Right lobe of liver (tissue), 6 donors: ENCODE measurements at regions not wholly inside any gene's neighbourhood (a gene's known extent, or its start where the extent isn't known, plus 50 kb on each side); places are given as distances from the start of the nearest gene placed in this dataset.

Experiments
- ATAC-seq, 4 donors: fragments of 200-7000 bp; cut with Tn5 transposase; one replicate each; pipeline ENCODE4 v1.9.1; 2020; ENCODE audit warnings: mild to moderate bottlenecking in 4 of 4, moderate library complexity in 4 of 4
- DNase-seq, 3 donors: peaks; one replicate each; pipeline ENCODE4 v3.0.0-alpha.2; 2020
- H3K27ac ChIP-seq, 3 donors: fragments of 200-600 bp; one replicate each; pipeline ENCODE4 v1.8.0; 2022
- H3K27me3 ChIP-seq, 2 donors: fragments of 200-600 bp; one replicate each; pipeline ENCODE4 v1.8.0; 2022
- H3K36me3 ChIP-seq, 4 donors: fragments of 200-600 bp; sonication (generic) in 1 of 4; one replicate each; pipeline versions ENCODE4 v1.5.1 to v1.8.0; 2017 to 2022; ENCODE audit warnings: control low read depth in 1 of 4
- H3K4me1 ChIP-seq, 4 donors: fragments of 200-600 bp; sonication (generic) in 1 of 4; one replicate each; pipeline versions ENCODE4 v1.5.1 to v1.8.0; 2017 to 2022; ENCODE audit warnings: control low read depth in 1 of 4
- H3K4me3 ChIP-seq, 3 donors: fragments of 200-600 bp; one replicate each; pipeline ENCODE4 v1.8.0; 2022
- H3K9me3 ChIP-seq, 4 donors: fragments of 200-600 bp; sonication (generic) in 1 of 4; one replicate each; pipeline versions ENCODE4 v1.5.1 to v1.8.0; 2017 to 2022; ENCODE audit warnings: control low read depth in 1 of 4
- CTCF ChIP-seq, 4 donors: fragments of 200-600 bp in 3 of 4; fragments of 450-650 bp in 1 of 4; IDR thresholded peaks; one replicate each; pipeline versions ENCODE4 v1.5.1 to v1.8.0; 2016 to 2022; ENCODE audit warnings: antibody characterized with exemption in 4 of 4, mild to moderate bottlenecking in 2 of 4
- POLR2A ChIP-seq: fragments of 450-650 bp; IDR thresholded peaks from one replicate; pipeline ENCODE4 v1.6.1; 2017; ENCODE audit warnings: antibody characterized with exemption, mild to moderate bottlenecking
- WGBS: methylation state at CpG from one replicate; pipeline ENCODE4 v1.1.6; 2018; ENCODE audit warnings: low coverage, low lambda C conversion rate; ENCODE audit not compliant: insufficient coverage; ENCODE audit errors: missing lambda C conversion rate; 5-methylcytosine and 5-hydroxymethylcytosine counted together
- intact Hi-C, 2 donors: fragments of 100-400 bp; cut with DNase I; formaldehyde crosslinking; loops; one replicate each; pipeline versions ENCODE4 v1.11.2 to v1.14.1; 2022
- donor health status: DM: no; HTN: yes; CAD: no.
- donor health status: DM: no; HTN: no; CAD: no.
- donor health status: DM: no; HTN: no; CAD: no.
- donor health status: DM: no; HTN: yes; CAD: no.
- donor health status: DM: no; HTN: yes; CAD: no.

DNA sequence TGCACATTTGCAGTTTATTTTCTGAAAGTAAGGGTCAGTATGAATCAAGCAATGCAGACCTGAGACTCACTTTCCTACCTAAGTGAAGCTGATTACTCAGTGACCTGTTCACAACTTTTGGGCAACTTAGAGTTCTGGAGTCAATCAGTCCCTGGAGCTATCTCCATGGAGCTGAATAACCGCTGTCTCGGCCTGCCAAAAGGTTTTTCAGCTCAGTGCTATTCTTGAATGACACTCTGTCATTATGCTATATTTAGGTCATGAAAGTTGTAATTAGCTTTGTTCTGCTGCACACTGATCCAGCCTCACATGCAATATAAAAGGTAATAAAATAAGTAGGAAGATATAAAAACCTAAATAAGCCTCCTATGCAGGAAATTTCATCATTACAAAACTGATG, 356.0 kb downstream of the BMP2 start:
- ATAC-seq (no peak), DNase-seq (no peak)
- TF ChIP-seq CTCF (IDR thresholded peaks at IDR 0.05), result no peak
- TF ChIP-seq POLR2A, result no peak
- 100% methylated on average over 1 of the region's 2 CpGs for WGBS
- intact Hi-C loops, result no loop called here
- Histone ChIP-seq H3K27me3 (no peaks in the 10 kb centered on the region), H3K36me3 (no peaks in the 10 kb centered on the region), H3K4me3 (no peak overlapping the region), H3K4me1 (no peaks in the 10 kb centered on the region), H3K9me3 (no peaks in the 10 kb centered on the region), H3K27ac (no peak overlapping the region)

- Histone ChIP-seq H3K4me1 (no peaks in the 10 kb centered on the region), H3K27ac (no peak overlapping the region), H3K9me3 (no peaks in the 10 kb centered on the region), H3K27me3 (no peaks in the 10 kb centered on the region), H3K4me3 (no peak overlapping the region), H3K36me3 (no peaks in the 10 kb centered on the region)
- TF ChIP-seq POLR2A (no peak), CTCF (IDR thresholded peaks at IDR 0.05) (no peak)
- intact Hi-C loops, result no loop called here
- DNase-seq (no peak), ATAC-seq (no peak)
- 81% methylated on average over 3 of the region's 3 CpGs for WGBS
Measured at GRCh38 chr20:7124120-7124519, 356.6 kb downstream of the BMP2 start.

DNA sequence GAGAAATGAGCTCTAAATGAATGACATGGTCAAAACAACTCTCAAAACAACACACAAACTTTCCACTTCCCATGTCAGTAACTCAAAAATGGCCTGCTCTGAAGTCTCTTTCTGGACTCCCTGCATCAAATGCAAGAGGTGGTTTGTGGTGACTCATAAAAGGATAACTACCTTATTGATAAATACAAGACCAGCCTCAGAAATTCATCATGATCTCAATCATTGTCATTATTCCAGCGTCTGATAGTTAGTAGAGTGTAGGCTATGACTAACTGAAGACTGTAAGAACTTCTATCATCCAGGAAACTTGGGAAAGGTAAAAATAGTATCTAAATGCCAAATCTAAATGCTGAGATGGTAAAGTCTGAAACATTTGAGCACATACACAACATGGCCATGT, 369.4 kb downstream of the BMP2 start:
- TF ChIP-seq POLR2A, result no peak
- TF ChIP-seq CTCF (IDR thresholded peaks at IDR 0.05), result no peak
- no peak overlapping the region for H3K27ac ChIP-seq
- intact Hi-C loops, result no loop called here
- no peaks in the 10 kb centered on the region for H3K27me3 ChIP-seq
- no peaks in the 10 kb centered on the region for H3K36me3 ChIP-seq
- no peak overlapping the region for H3K4me3 ChIP-seq
- WGBS, result 90% methylated on average over 1 of the region's 1 CpG
- DNase-seq (no peak), ATAC-seq (no peak)
- no peaks in the 10 kb centered on the region for H3K9me3 ChIP-seq
- no peaks in the 10 kb centered on the region for H3K4me1 ChIP-seq

- Histone ChIP-seq H3K4me1 (no peaks in the 10 kb centered on the region), H3K27ac (no peak overlapping the region), H3K36me3 (no peaks in the 10 kb centered on the region), H3K9me3 (no peaks in the 10 kb centered on the region), H3K4me3 (no peak overlapping the region), H3K27me3 (no peaks in the 10 kb centered on the region)
- DNase-seq (no peak), ATAC-seq (no peak)
- TF ChIP-seq POLR2A (no peak), CTCF (IDR thresholded peaks at IDR 0.05) (no peak)
- WGBS, result 64% methylated on average over 4 of the region's 4 CpGs
- intact Hi-C loops, result no loop called here
Measured at GRCh38 chr20:7137395-7138151, 370.1 kb downstream of the BMP2 start.
